Effector memory CD8-positive, alpha-beta T cell (primary cell): ENCODE measurements at regions not wholly inside any gene's neighbourhood (a gene's known extent, or its start where the extent isn't known, plus 50 kb on each side); places are given as distances from the start of the nearest gene placed in this dataset.

Source experiments
- ATAC-seq: fragments of 150-1000 bp; cut with Tn5 transposase; replicated peaks from 2 replicates; pipeline ENCODE4 v1.10.0; 2021; ENCODE audit warnings: mild to moderate bottlenecking, moderate library complexity
- DNase-seq, 3 experiments: peaks; one replicate each; pipeline ENCODE4 v3.0.0; 2021
- H3K27ac Mint-ChIP-seq, 2 donors: one replicate each; pipeline ENCODE4 v1.8.0; 2022; ENCODE audit warnings: mild to moderate bottlenecking in 2 of 2, mixed read lengths in 2 of 2, moderate library complexity in 2 of 2
- H3K27me3 Mint-ChIP-seq, 2 donors: one replicate each; pipeline ENCODE4 v1.8.0; 2022; ENCODE audit warnings: mixed read lengths in 2 of 2
- H3K36me3 Mint-ChIP-seq: one replicate; pipeline ENCODE4 v1.8.0; 2022; ENCODE audit warnings: mild to moderate bottlenecking, moderate library complexity, mixed read lengths; ENCODE audit not compliant: insufficient read depth
- H3K4me1 Mint-ChIP-seq, 2 donors: one replicate each; pipeline ENCODE4 v1.8.0; 2022; ENCODE audit warnings: low read depth in 2 of 2, mixed read lengths in 2 of 2
- H3K4me3 Mint-ChIP-seq, 2 donors: one replicate each; pipeline ENCODE4 v1.8.0; 2022; ENCODE audit warnings: mild to moderate bottlenecking in 2 of 2, mixed read lengths in 2 of 2, moderate library complexity in 2 of 2
- H3K9me3 Mint-ChIP-seq, 2 donors: one replicate each; pipeline ENCODE4 v1.8.0; 2022; ENCODE audit warnings: mixed read lengths in 2 of 2

GRCh38 chr4:22202246-22202974 is 253.8 kb upstream of the KCNIP4 start:
- Mint-ChIP-seq H3K4me3 (no peak overlapping the region), H3K36me3 (no peaks in the 10 kb centered on the region), H3K27ac (no peak overlapping the region), H3K4me1 (no peaks in the 10 kb centered on the region), H3K9me3 (no peaks in the 10 kb centered on the region), H3K27me3 (no peaks in the 10 kb centered on the region)
- DNase-seq = no peak
- no peak for ATAC-seq

- no peak for DNase-seq
- Mint-ChIP-seq H3K4me3 (no peak overlapping the region), H3K4me1 (no peaks in the 10 kb centered on the region), H3K27me3 (no peaks in the 10 kb centered on the region), H3K9me3 (no peaks in the 10 kb centered on the region), H3K36me3 (no peaks in the 10 kb centered on the region), H3K27ac (no peak overlapping the region)
- ATAC-seq = no peak
Measured at GRCh38 chr4:22201256-22201655, 252.7 kb upstream of the KCNIP4 start.

GRCh38 chr4:22196551-22196950 is 248.0 kb upstream of the KCNIP4 start:
- Mint-ChIP-seq H3K9me3 (peaks cover 0 to 5% of the 10 kb centered on the region in 2 donors), H3K4me3 (no peak overlapping the region), H3K27me3 (no peaks in the 10 kb centered on the region), H3K27ac (no peak overlapping the region), H3K4me1 (no peaks in the 10 kb centered on the region), H3K36me3 (no peaks in the 10 kb centered on the region)
- ATAC-seq (no peak), DNase-seq (no peak)

GRCh38 chr4:22192084-22192511 is 243.5 kb upstream of the KCNIP4 start:
- Mint-ChIP-seq H3K27ac (no peak overlapping the region), H3K4me1 (no peaks in the 10 kb centered on the region), H3K36me3 (no peaks in the 10 kb centered on the region), H3K9me3 (peaks cover 0 to 6% of the 10 kb centered on the region in 2 donors), H3K4me3 (no peak overlapping the region), H3K27me3 (no peaks in the 10 kb centered on the region)
- DNase-seq (no peak), ATAC-seq (no peak)

- peaks cover 0 to 6% of the 10 kb centered on the region in 2 donors for H3K9me3 Mint-ChIP-seq
Measured at GRCh38 chr4:22191565-22191964, 243.0 kb upstream of the KCNIP4 start.

GRCh38 chr4:22190855-22191254 is 242.3 kb upstream of the KCNIP4 start:
- no peaks in the 10 kb centered on the region for H3K36me3 Mint-ChIP-seq
- no peaks in the 10 kb centered on the region for H3K27me3 Mint-ChIP-seq
- H3K27ac Mint-ChIP-seq = no peak overlapping the region
- no peak for ATAC-seq
- no peak overlapping the region for H3K4me3 Mint-ChIP-seq
- H3K9me3 Mint-ChIP-seq = peaks cover 0 to 6% of the 10 kb centered on the region in 2 donors
- no peak for DNase-seq
- H3K4me1 Mint-ChIP-seq = no peaks in the 10 kb centered on the region

More at GRCh38 chr4:22191565-22191964, 243.0 kb upstream of the KCNIP4 start:
- no peaks in the 10 kb centered on the region for H3K4me1 Mint-ChIP-seq
- no peak overlapping the region for H3K4me3 Mint-ChIP-seq
- H3K27ac Mint-ChIP-seq = no peak overlapping the region
- ATAC-seq (no peak), DNase-seq (no peak)
- H3K27me3 Mint-ChIP-seq = no peaks in the 10 kb centered on the region
- no peaks in the 10 kb centered on the region for H3K36me3 Mint-ChIP-seq

- no peak for ATAC-seq
- H3K36me3 Mint-ChIP-seq = no peaks in the 10 kb centered on the region
- H3K4me1 Mint-ChIP-seq = no peaks in the 10 kb centered on the region
Measured at GRCh38 chr4:22187203-22187820, 238.7 kb upstream of the KCNIP4 start.

GRCh38 chr4:22181736-22182135 is 233.2 kb upstream of the KCNIP4 start:
- H3K27me3 Mint-ChIP-seq = no peaks in the 10 kb centered on the region

More at GRCh38 chr4:22187203-22187820, 238.7 kb upstream of the KCNIP4 start:
- H3K9me3 Mint-ChIP-seq = peaks cover 0 to 5% of the 10 kb centered on the region in 2 donors
- no peak for DNase-seq
- H3K27me3 Mint-ChIP-seq = no peaks in the 10 kb centered on the region
- no peak overlapping the region for H3K4me3 Mint-ChIP-seq
- H3K27ac Mint-ChIP-seq = no peak overlapping the region

GRCh38 chr4:22179124-22179874 is 230.7 kb upstream of the KCNIP4 start:
- Mint-ChIP-seq H3K9me3 (peaks cover 7 to 29% of the 10 kb centered on the region in 2 donors), H3K36me3 (no peaks in the 10 kb centered on the region), H3K4me3 (no peak overlapping the region), H3K27ac (no peak overlapping the region), H3K4me1 (no peaks in the 10 kb centered on the region), H3K27me3 (no peaks in the 10 kb centered on the region)
- DNase-seq = no peak
- ATAC-seq = no peak

More at GRCh38 chr4:22181736-22182135, 233.2 kb upstream of the KCNIP4 start:
- H3K4me1 Mint-ChIP-seq = no peaks in the 10 kb centered on the region
- ATAC-seq (no peak), DNase-seq (no peak)
- H3K4me3 Mint-ChIP-seq = no peak overlapping the region
- no peak overlapping the region for H3K27ac Mint-ChIP-seq
- H3K36me3 Mint-ChIP-seq = no peaks in the 10 kb centered on the region
- peaks cover 4 to 21% of the 10 kb centered on the region in 2 donors for H3K9me3 Mint-ChIP-seq

- no peaks in the 10 kb centered on the region for H3K36me3 Mint-ChIP-seq
- H3K4me3 Mint-ChIP-seq = no peak overlapping the region
- ATAC-seq (no peak), DNase-seq (no peak)
- no peak overlapping the region for H3K27ac Mint-ChIP-seq
- H3K27me3 Mint-ChIP-seq = no peaks in the 10 kb centered on the region
- peaks cover 10 to 15% of the 10 kb centered on the region in 2 donors for H3K9me3 Mint-ChIP-seq
- H3K4me1 Mint-ChIP-seq = no peaks in the 10 kb centered on the region
Measured at GRCh38 chr4:22174640-22175039, 226.1 kb upstream of the KCNIP4 start.

GRCh38 chr4:22170353-22170752 is 221.8 kb upstream of the KCNIP4 start:
- Mint-ChIP-seq H3K36me3 (no peaks in the 10 kb centered on the region), H3K9me3 (peaks cover 2 to 9% of the 10 kb centered on the region in 2 donors), H3K4me3 (no peak overlapping the region), H3K27me3 (no peaks in the 10 kb centered on the region), H3K27ac (no peak overlapping the region), H3K4me1 (no peaks in the 10 kb centered on the region)
- DNase-seq (no peak), ATAC-seq (no peak)

GRCh38 chr4:22167201-22167600 is 218.6 kb upstream of the KCNIP4 start:
- no peak for DNase-seq
- no peak for ATAC-seq
- H3K36me3 Mint-ChIP-seq = no peaks in the 10 kb centered on the region
- no peak overlapping the region for H3K27ac Mint-ChIP-seq
- peaks cover 0 to 15% of the 10 kb centered on the region in 2 donors for H3K9me3 Mint-ChIP-seq
- no peaks in the 10 kb centered on the region for H3K4me1 Mint-ChIP-seq
- no peak overlapping the region for H3K4me3 Mint-ChIP-seq
- H3K27me3 Mint-ChIP-seq = no peaks in the 10 kb centered on the region

GRCh38 chr4:22162454-22162853 is 213.9 kb upstream of the KCNIP4 start:
- Mint-ChIP-seq H3K9me3 (peaks cover 6% of the 10 kb centered on the region in 2 donors), H3K36me3 (no peaks in the 10 kb centered on the region), H3K4me3 (no peak overlapping the region), H3K27ac (no peak overlapping the region), H3K4me1 (no peaks in the 10 kb centered on the region), H3K27me3 (no peaks in the 10 kb centered on the region)
- no peak for ATAC-seq
- no peak for DNase-seq
